Embryonic facial prominence (tissue), 1 donor: ENCODE measurements at regions not wholly inside any gene's neighbourhood (a gene's known extent, or its start where the extent isn't known, plus 50 kb on each side); places are given as distances from the start of the nearest gene placed in this dataset.

Experiments used
- DNase-seq: peaks from one replicate; pipeline ENCODE4 v3.0.0-alpha.2; 2016; ENCODE audit errors: extremely low spot score

GRCh38 chr11:95308512-95309035, 77.6 kb upstream of the SESN3 start:
- no peak for DNase-seq

GRCh38 chr11:95307286-95307685, 76.3 kb upstream of the SESN3 start:
- DNase-seq = no peak

- DNase-seq = no peak
Measured at GRCh38 chr11:95306801-95307200, 75.8 kb upstream of the SESN3 start.

- no peak for DNase-seq
Measured at GRCh38 chr11:95306123-95306522, 75.1 kb upstream of the SESN3 start.

GRCh38 chr11:95305705-95306104, 74.7 kb upstream of the SESN3 start:
- DNase-seq = no peak

GRCh38 chr11:95304777-95305176, 73.8 kb upstream of the SESN3 start:
- DNase-seq = no peak

GRCh38 chr11:95302211-95302610, 71.2 kb upstream of the SESN3 start:
- no peak for DNase-seq

GRCh38 chr11:95301474-95301873, 70.5 kb upstream of the SESN3 start:
- DNase-seq = no peak

GRCh38 chr11:95299078-95299679, 68.2 kb upstream of the SESN3 start:
- no peak for DNase-seq

GRCh38 chr11:95297680-95298452, 66.9 kb upstream of the SESN3 start:
- no peak for DNase-seq

GRCh38 chr11:95296621-95297025, 65.6 kb upstream of the SESN3 start:
- DNase-seq = no peak

GRCh38 chr11:95296165-95296564, 65.2 kb upstream of the SESN3 start:
- DNase-seq = no peak

- no peak for DNase-seq
Measured at GRCh38 chr11:95295382-95296149, 64.6 kb upstream of the SESN3 start.

GRCh38 chr11:95294701-95295100, 63.7 kb upstream of the SESN3 start:
- DNase-seq = no peak

GRCh38 chr11:95293116-95293515, 62.1 kb upstream of the SESN3 start:
- DNase-seq = no peak

- DNase-seq = no peak
Measured at GRCh38 chr11:95291946-95292345, 60.9 kb upstream of the SESN3 start.

- no peak for DNase-seq
Measured at GRCh38 chr11:95289378-95290101, 58.5 kb upstream of the SESN3 start.

- no peak for DNase-seq
Measured at GRCh38 chr11:95284057-95285052, 53.4 kb upstream of the SESN3 start.

GRCh38 chr11:95283650-95284049, 52.6 kb upstream of the SESN3 start:
- DNase-seq = no peak

GRCh38 chr11:95283146-95283545, 52.1 kb upstream of the SESN3 start:
- DNase-seq = no peak
